Esophagus muscularis mucosa (tissue), 4 donors: ENCODE measurements at regions not wholly inside any gene's neighbourhood (a gene's known extent, or its start where the extent isn't known, plus 50 kb on each side); places are given as distances from the start of the nearest gene placed in this dataset.

Experiments used
- DNase-seq: peaks from one replicate; pipeline ENCODE4 v3.0.0-alpha.2; 2017; ENCODE audit errors: extremely low spot score
- H3K27ac ChIP-seq, 4 donors: fragments of 200-600 bp; sonication (generic); replicated peaks in 1 of 4; 1 replicate in 3 of 4; 2 replicates in 1 of 4; pipeline ENCODE4 v1.5.1; 2016 to 2019; ENCODE audit warnings: mild to moderate bottlenecking in 1 of 4
- H3K27me3 ChIP-seq, 4 donors: fragments of 200-600 bp; sonication (generic); one replicate each; pipeline versions ENCODE4 v1.5.1 to v1.6.0; 2016 to 2019
- H3K36me3 ChIP-seq, 4 donors: fragments of 200-600 bp; sonication (generic); one replicate each; pipeline ENCODE4 v1.5.1; 2016 to 2019
- H3K4me1 ChIP-seq, 4 donors: fragments of 200-600 bp; sonication (generic); one replicate each; pipeline ENCODE4 v1.5.1; 2016 to 2019
- H3K4me3 ChIP-seq, 4 donors: fragments of 200-600 bp; sonication (generic); 1 replicate in 2 of 4; 2 replicates in 2 of 4; pipeline ENCODE4 v1.5.1; 2016 to 2019; ENCODE audit warnings: mild to moderate bottlenecking in 4 of 4, moderate library complexity in 1 of 4
- H3K9me3 ChIP-seq, 4 donors: fragments of 200-600 bp; sonication (generic); 1 replicate in 3 of 4; 2 replicates in 1 of 4; pipeline ENCODE4 v1.5.1; 2016 to 2019
- EP300 ChIP-seq: sonication (generic); formaldehyde crosslinking; IDR thresholded peaks from one replicate; pipeline ENCODE4 v1.6.1; 2017; ENCODE audit warnings: antibody characterized with exemption
- POLR2A ChIP-seq: fragments of 450-650 bp; IDR thresholded peaks from one replicate; pipeline ENCODE4 v1.6.1; 2017; ENCODE audit warnings: antibody characterized with exemption, moderate library complexity, mild to moderate bottlenecking, low read depth
- POLR2AphosphoS5 ChIP-seq, 2 donors: sonication (generic); formaldehyde crosslinking; IDR thresholded peaks; one replicate each; pipeline ENCODE4 v1.6.1; 2017; ENCODE audit warnings: antibody characterized with exemption in 2 of 2
- WGBS: methylation state at CpG from one replicate; pipeline ENCODE4 v1.1.5; 2018; 5-methylcytosine and 5-hydroxymethylcytosine counted together
- intact Hi-C: fragments of 100-400 bp; cut with DNase I; formaldehyde crosslinking; loops from one replicate; pipeline ENCODE4 v1.15.1; 2023
- TF ChIP-seq, protein P1 (sequence below), 3 experiments: fragments of 200-600 bp in 2 of 3; fragments of 450-650 bp in 1 of 3; sonication (generic) in 2 of 3; IDR thresholded peaks; one replicate each; pipeline ENCODE4 v1.5.1; 2017 to 2019; ENCODE audit warnings: antibody characterized with exemption in 3 of 3, mild to moderate bottlenecking in 2 of 3, moderate library complexity in 1 of 3

DNA sequence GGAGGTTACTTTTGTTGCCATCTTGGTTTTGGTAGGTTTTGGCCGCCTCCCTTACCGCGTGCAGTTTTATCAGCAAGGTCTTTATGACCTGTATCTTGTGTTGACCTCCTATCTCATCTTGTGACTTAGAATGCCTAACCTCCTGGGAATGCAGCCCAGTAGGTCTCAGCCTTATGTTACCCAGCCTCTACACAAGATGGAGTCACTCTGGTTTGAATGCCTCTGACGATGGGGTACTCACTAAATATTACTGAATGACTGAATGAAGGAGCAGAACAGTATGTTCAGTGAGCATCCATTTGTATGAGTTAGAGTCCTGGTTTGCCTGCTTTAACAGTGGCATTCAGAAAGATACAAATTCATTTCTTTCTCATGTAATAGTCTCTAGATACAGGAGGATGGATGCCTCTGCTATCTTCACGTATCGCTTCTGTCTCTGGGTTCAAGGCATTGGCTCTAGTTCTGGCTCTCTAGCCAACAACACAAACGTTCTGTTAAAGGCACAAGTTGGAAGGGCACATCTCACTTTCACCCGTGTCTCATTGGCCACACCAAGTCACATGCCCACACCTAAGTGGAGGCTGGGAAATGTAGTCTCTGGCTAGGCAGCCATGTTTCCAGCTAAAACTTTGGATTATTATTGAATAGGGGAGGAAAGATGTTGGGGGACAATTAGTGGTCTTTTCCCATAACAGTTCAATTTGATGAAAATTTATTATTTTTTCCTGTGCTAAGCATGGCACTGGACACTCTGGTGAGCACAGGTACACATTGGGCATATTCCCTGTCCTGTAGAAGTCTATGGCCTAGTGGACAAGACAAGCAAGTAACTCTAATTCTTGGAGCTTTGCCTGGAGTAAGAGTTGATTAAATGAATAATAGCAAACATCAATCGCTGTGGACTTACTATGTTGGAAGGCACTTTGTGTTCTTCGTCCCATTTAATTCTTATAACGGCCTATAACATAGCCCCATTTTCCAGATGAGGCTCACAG lies 75.2 kb upstream of the RPH3A start:
- H3K27ac ChIP-seq = no peak overlapping the region
- H3K36me3 ChIP-seq = no peaks in the 10 kb centered on the region
- DNase-seq = no peak
- H3K27me3 ChIP-seq = no peaks in the 10 kb centered on the region
- no peaks in the 10 kb centered on the region for H3K9me3 ChIP-seq
- intact Hi-C loops = no loop called here
- no peak overlapping the region for H3K4me3 ChIP-seq
- 69% methylated on average over 11 of the region's 11 CpGs for WGBS
- no peak for TF ChIP-seq POLR2A
- TF ChIP-seq, protein P1, sequence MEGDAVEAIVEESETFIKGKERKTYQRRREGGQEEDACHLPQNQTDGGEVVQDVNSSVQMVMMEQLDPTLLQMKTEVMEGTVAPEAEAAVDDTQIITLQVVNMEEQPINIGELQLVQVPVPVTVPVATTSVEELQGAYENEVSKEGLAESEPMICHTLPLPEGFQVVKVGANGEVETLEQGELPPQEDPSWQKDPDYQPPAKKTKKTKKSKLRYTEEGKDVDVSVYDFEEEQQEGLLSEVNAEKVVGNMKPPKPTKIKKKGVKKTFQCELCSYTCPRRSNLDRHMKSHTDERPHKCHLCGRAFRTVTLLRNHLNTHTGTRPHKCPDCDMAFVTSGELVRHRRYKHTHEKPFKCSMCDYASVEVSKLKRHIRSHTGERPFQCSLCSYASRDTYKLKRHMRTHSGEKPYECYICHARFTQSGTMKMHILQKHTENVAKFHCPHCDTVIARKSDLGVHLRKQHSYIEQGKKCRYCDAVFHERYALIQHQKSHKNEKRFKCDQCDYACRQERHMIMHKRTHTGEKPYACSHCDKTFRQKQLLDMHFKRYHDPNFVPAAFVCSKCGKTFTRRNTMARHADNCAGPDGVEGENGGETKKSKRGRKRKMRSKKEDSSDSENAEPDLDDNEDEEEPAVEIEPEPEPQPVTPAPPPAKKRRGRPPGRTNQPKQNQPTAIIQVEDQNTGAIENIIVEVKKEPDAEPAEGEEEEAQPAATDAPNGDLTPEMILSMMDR (IDR thresholded peaks at IDR 0.05) = no peak
- no peaks in the 10 kb centered on the region for H3K4me1 ChIP-seq

DNA sequence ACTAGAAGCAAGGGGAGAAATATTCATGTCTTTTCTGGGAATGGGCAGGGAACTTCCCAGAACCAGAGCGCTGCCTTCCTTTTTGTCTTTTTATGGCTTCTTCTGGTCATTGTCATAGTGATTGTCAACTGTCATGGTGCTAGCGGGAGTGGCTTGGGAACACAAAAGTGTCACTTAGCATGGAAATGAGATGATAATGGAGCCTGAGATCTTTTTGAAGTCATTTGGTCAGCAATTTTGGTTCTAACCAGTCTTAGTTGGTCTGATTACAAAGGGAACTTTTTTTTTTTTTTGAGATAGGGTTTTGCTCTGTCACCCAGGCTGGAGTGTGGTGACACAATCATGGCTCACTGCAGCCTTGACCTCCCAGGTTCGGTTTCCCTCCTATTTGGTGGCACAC lies 62.7 kb upstream of the RPH3A start:
- H3K27ac ChIP-seq = no peak overlapping the region
- TF ChIP-seq POLR2AphosphoS5 (IDR thresholded peaks at IDR 0.05) = no peak
- TF ChIP-seq POLR2A = no peak
- TF ChIP-seq, protein P1 (IDR thresholded peaks at IDR 0.05) = no peak
- TF ChIP-seq EP300 = no peak
- intact Hi-C loops = no loop called here
- WGBS = 77% methylated on average over 3 of the region's 3 CpGs
- no peaks in the 10 kb centered on the region for H3K36me3 ChIP-seq
- H3K27me3 ChIP-seq = peaks cover 0 to 29% (median 0%) of the 10 kb centered on the region in 4 donors
- no peaks in the 10 kb centered on the region for H3K9me3 ChIP-seq
- no peak overlapping the region for H3K4me3 ChIP-seq
- H3K4me1 ChIP-seq = no peaks in the 10 kb centered on the region
- DNase-seq = no peak

DNA sequence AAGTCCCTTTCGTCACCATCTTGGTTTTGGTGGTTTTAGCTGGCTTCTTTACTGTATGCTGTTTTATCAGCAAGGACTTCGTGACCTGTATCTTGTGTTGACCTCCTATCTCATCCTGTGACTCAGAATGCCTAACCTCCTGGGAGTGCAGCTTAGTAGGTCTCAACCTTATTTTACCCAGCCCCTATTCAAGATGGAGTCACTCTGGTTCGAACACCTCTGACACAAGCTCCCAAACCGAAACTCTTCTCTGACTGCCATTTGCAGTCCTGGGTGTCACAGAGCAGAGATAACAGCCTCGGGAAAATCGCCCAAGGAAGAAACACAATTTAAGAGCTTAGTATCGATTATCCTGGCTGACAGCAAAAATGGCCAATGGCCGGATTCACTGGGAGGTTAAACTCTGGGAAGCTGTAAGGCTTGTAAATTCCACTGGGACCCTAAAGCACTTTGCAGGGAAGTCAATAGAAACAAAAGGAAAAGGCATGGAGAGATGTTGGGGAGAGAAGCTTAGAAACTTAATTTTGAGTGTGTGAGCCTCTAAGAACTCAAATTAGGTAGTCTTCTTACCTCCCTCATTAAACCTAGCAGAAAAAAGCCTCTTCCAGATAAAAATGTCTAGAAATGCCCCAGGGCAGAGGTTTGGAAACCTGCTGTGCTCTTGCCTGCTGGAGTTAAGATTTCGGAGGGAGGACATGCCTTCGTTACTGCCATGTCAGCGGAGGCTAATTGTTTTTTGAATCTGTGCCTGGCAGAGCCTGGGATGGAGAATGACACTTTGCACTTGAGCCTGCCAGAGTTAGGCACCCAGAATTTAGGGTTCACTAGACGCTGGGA lies 56.5 kb upstream of the RPH3A start:
- no peaks in the 10 kb centered on the region for H3K9me3 ChIP-seq
- intact Hi-C loops = no loop called here
- TF ChIP-seq POLR2AphosphoS5 (IDR thresholded peaks at IDR 0.05) = no peak
- TF ChIP-seq, protein P1 (IDR thresholded peaks at IDR 0.05) = no peak
- no peak for TF ChIP-seq POLR2A
- no peak for TF ChIP-seq EP300
- no peaks in the 10 kb centered on the region for H3K36me3 ChIP-seq
- no peak overlapping the region for H3K4me3 ChIP-seq
- H3K4me1 ChIP-seq = no peaks in the 10 kb centered on the region
- peaks cover 0 to 33% (median 0%) of the 10 kb centered on the region in 4 donors for H3K27me3 ChIP-seq
- 68% methylated on average over 12 of the region's 12 CpGs for WGBS
- H3K27ac ChIP-seq = no peak overlapping the region
- no peak for DNase-seq

DNA sequence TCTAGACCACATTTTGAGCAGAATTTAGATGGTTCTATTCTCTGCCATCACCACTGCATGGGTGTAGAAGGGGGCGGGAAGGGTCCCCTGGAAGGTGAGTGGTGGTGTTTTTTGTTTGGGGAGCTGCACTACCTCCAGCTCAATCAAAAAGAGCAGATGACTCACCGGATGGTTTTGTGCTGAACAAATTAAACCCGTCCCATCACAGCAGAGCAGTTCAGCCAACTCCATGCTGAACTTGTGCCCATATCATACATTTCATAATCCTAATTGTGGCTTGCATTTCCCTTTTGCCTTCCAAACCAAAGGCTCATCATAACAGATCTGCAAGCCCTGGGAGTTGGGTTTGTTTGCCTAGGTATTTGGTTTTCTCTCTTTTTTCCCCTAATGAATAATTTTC lies 53.0 kb upstream of the RPH3A start:
- Histone ChIP-seq H3K9me3 (no peaks in the 10 kb centered on the region), H3K27me3 (peaks cover 0 to 44% (median 0%) of the 10 kb centered on the region in 4 donors), H3K4me3 (no peak overlapping the region), H3K4me1 (no peaks in the 10 kb centered on the region), H3K36me3 (no peaks in the 10 kb centered on the region), H3K27ac (no peak overlapping the region)
- intact Hi-C loops = no loop called here
- 43% methylated on average over 3 of the region's 3 CpGs for WGBS
- DNase-seq = no peak
- TF ChIP-seq POLR2AphosphoS5 (IDR thresholded peaks at IDR 0.05) (no peak), EP300 (no peak), POLR2A (no peak)
- TF ChIP-seq, protein P1 (IDR thresholded peaks at IDR 0.05) = no peak
